Smooth muscle cell (in vitro differentiated cells): ENCODE measurements at regions not wholly inside any gene's neighbourhood (a gene's known extent, or its start where the extent isn't known, plus 50 kb on each side); places are given as distances from the start of the nearest gene placed in this dataset.
"Not testable (repeated sequence)": the region's sequence is repeated elsewhere in the genome, so short reads cannot be mapped to it uniquely, and the experiment has no call there.

ENCODE experiments used
- DNase-seq: peaks from one replicate; lab custom pipeline; 2025; ENCODE audit not compliant: unreplicated experiment; lab: John Stamatoyannopoulos, UW
- H2AFZ ChIP-seq: fragments of 200-600 bp; sonication (generic); 2 replicates; pipeline ENCODE4 v1.6.0; 2016; ENCODE audit warnings: antibody characterized with exemption, low read depth, mild to moderate bottlenecking
- H3F3A ChIP-seq: fragments of 200-600 bp; sonication (generic); 2 replicates; pipeline ENCODE4 v1.6.0; 2017; ENCODE audit warnings: antibody characterized with exemption, low read depth
- H3K27ac ChIP-seq: fragments of 200-600 bp; sonication (generic); 2 replicates; pipeline ENCODE4 v1.5.1; 2016; ENCODE audit warnings: low read depth, mild to moderate bottlenecking
- H3K27me3 ChIP-seq: fragments of 200-600 bp; sonication (generic); 2 replicates; pipeline ENCODE4 v1.6.1; 2016; ENCODE audit warnings: low read depth, mild to moderate bottlenecking
- H3K36me3 ChIP-seq: fragments of 200-600 bp; sonication (generic); 2 replicates; pipeline ENCODE4 v1.5.1; 2016; ENCODE audit warnings: low read depth
- H3K4me1 ChIP-seq: fragments of 200-600 bp; sonication (generic); 2 replicates; pipeline ENCODE4 v1.5.1; 2016; ENCODE audit warnings: low read depth
- H3K4me2 ChIP-seq: fragments of 200-600 bp; sonication (generic); 2 replicates; pipeline ENCODE4 v1.6.0; 2016; ENCODE audit warnings: mild to moderate bottlenecking
- H3K4me3 ChIP-seq: fragments of 200-600 bp; sonication (generic); 2 replicates; pipeline ENCODE4 v1.5.1; 2016; ENCODE audit warnings: mild to moderate bottlenecking
- H3K79me2 ChIP-seq: fragments of 200-600 bp; sonication (generic); 2 replicates; pipeline ENCODE4 v1.6.0; 2016; ENCODE audit warnings: low read depth, mild to moderate bottlenecking
- H3K9ac ChIP-seq: fragments of 200-600 bp; sonication (generic); 2 replicates; pipeline ENCODE4 v1.6.0; 2016; ENCODE audit warnings: low read depth
- H3K9me3 ChIP-seq: fragments of 200-600 bp; sonication (generic); replicated peaks from 2 replicates; pipeline ENCODE4 v1.5.1; 2016; ENCODE audit warnings: low read depth
- H4K20me1 ChIP-seq: fragments of 200-600 bp; sonication (generic); 2 replicates; pipeline ENCODE4 v1.6.0; 2016; ENCODE audit warnings: low read depth
- CTCF ChIP-seq: fragments of 200-600 bp; sonication (generic); IDR thresholded peaks from 2 replicates; pipeline ENCODE4 v1.5.1; 2017; ENCODE audit warnings: borderline replicate concordance, mild to moderate bottlenecking, antibody characterized with exemption; ENCODE audit not compliant: insufficient read depth, poor library complexity, severe bottlenecking
- WGBS: methylation state at CpG from one replicate; pipeline ENCODE4 v1.1.7; 2016; ENCODE audit warnings: low lambda C conversion rate; 5-methylcytosine and 5-hydroxymethylcytosine counted together

GRCh38 chr13:65378484-65378883, 1851.7 kb downstream of the PCDH9 start:
- Histone ChIP-seq H4K20me1 (no peaks in the 10 kb centered on the region), H3K4me1 (no peaks in the 10 kb centered on the region), H3K27me3 (no peaks in the 10 kb centered on the region), H2AFZ (no peak overlapping the region), H3K79me2 (no peaks in the 10 kb centered on the region), H3K36me3 (no peaks in the 10 kb centered on the region), H3K4me3 (no peak overlapping the region), H3F3A (no peaks in the 10 kb centered on the region), H3K9ac (no peak overlapping the region), H3K27ac (no peak overlapping the region), H3K9me3 (peaks cover 13% of the 10 kb centered on the region), H3K4me2 (no peak overlapping the region)
- no peak for DNase-seq
- 88% methylated on average over 1 of the region's 1 CpG for WGBS
- TF ChIP-seq CTCF: no peak

- H4K20me1 ChIP-seq: no peaks in the 10 kb centered on the region
- H3K4me1 ChIP-seq: no peaks in the 10 kb centered on the region
- H3K36me3 ChIP-seq: no peaks in the 10 kb centered on the region
- no peak overlapping the region for H3K27ac ChIP-seq
- H3K9ac ChIP-seq: no peak overlapping the region
- no peak for TF ChIP-seq CTCF
- H3K4me3 ChIP-seq: no peak overlapping the region
- H3K27me3 ChIP-seq: no peaks in the 10 kb centered on the region
- H2AFZ ChIP-seq: no peak overlapping the region
- H3F3A ChIP-seq: no peaks in the 10 kb centered on the region
- H3K9me3 ChIP-seq: no peaks in the 10 kb centered on the region
- H3K79me2 ChIP-seq: no peaks in the 10 kb centered on the region
- WGBS: 95% methylated on average over 6 of the region's 6 CpGs
- DNase-seq: no peak
- no peak overlapping the region for H3K4me2 ChIP-seq
These were observed 1861.3 kb downstream of the PCDH9 start for GRCh38 chr13:65368832-65369231.

DNA sequence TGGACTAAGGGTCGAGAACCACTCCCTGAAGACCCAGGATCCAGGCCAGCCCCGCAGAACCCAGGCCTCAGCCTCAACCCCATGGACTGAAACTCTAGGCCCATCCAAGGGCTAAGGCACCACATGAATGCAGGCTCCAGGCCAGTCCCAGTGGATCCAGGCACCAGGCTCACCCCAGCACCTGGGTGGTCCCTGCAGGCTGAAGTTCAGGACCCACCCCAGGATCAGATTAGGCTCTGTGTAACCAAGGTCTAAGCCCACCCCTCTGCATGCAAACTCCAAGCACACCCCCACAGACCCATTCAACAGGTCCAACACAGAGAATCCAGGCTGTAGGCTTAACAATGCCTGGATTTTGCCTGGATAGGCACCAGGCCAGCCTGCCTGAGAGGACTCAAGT, 1876.2 kb downstream of the PCDH9 start:
- H2AFZ ChIP-seq: no peak overlapping the region
- H3K9ac ChIP-seq: no peak overlapping the region
- H3K4me3 ChIP-seq: no peak overlapping the region
- no peaks in the 10 kb centered on the region for H3F3A ChIP-seq
- H3K27me3 ChIP-seq: no peaks in the 10 kb centered on the region
- H3K4me1 ChIP-seq: no peaks in the 10 kb centered on the region
- no peaks in the 10 kb centered on the region for H3K9me3 ChIP-seq
- no peaks in the 10 kb centered on the region for H3K36me3 ChIP-seq
- WGBS: 84% methylated on average over 2 of the region's 2 CpGs
- no peaks in the 10 kb centered on the region for H3K79me2 ChIP-seq
- no peaks in the 10 kb centered on the region for H4K20me1 ChIP-seq
- H3K27ac ChIP-seq: no peak overlapping the region
- no peak for TF ChIP-seq CTCF
- no peak overlapping the region for H3K4me2 ChIP-seq
- no peak for DNase-seq

GRCh38 chr13:65353150-65353549, 1877.0 kb downstream of the PCDH9 start:
- not testable (repeated sequence) for H3K27me3 ChIP-seq, H3F3A ChIP-seq, H4K20me1 ChIP-seq, DNase-seq, H3K9ac ChIP-seq, H2AFZ ChIP-seq, H3K27ac ChIP-seq, H3K4me3 ChIP-seq, H3K4me2 ChIP-seq, H3K4me1 ChIP-seq, H3K36me3 ChIP-seq, H3K79me2 ChIP-seq, H3K9me3 ChIP-seq
- 90% methylated on average over 3 of the region's 3 CpGs for WGBS
